Right hindlimb (tissue), 1 donor: ENCODE measurements at regions not wholly inside any gene's neighbourhood (a gene's known extent, or its start where the extent isn't known, plus 50 kb on each side); places are given as distances from the start of the nearest gene placed in this dataset.
"Not testable (repeated sequence)": the region's sequence is repeated elsewhere in the genome, so short reads cannot be mapped to it uniquely, and the experiment has no call there.

Source experiments
- DNase-seq: peaks from one replicate; pipeline ENCODE4 v3.0.0-alpha.2; 2018

GRCh38 chr3:59249004-59249403, 199.2 kb upstream of the CFAP20DC start:
- no peak for DNase-seq

- DNase-seq, result no peak
These were observed 197.6 kb upstream of the CFAP20DC start for GRCh38 chr3:59247402-59247841.

DNA sequence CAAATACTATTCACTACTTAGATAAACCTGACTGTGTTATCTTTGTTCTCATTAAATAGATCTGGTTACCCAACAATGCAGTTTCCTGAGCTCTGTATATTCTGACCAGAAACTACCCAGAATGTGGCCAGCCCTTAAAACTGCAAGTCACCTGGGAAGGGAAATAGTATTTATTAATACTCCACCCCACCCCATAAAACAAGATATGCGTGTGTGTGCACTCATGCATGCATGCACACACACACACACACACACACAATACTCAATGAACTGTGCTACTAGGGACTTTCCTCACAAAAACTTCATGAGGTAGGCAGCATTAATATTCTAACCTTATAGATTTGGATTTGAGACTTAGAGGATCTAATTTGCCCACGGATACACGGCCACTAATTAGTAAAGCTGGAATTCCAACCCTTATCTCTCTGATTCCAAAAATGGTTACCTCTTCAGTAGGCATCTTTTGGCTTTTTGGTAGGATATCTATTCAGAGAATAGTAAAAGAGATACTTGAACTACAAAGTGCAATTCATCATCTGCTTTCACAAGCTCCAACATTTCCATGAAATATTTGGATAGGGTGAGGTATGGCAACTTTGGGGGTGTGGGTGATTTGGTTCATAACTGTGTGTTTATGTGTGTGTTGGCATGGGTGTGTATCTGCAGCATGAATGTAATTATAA, 197.0 kb upstream of the CFAP20DC start:
- no peak for DNase-seq

GRCh38 chr3:59245859-59246501, 196.2 kb upstream of the CFAP20DC start:
- DNase-seq, result no peak

DNA sequence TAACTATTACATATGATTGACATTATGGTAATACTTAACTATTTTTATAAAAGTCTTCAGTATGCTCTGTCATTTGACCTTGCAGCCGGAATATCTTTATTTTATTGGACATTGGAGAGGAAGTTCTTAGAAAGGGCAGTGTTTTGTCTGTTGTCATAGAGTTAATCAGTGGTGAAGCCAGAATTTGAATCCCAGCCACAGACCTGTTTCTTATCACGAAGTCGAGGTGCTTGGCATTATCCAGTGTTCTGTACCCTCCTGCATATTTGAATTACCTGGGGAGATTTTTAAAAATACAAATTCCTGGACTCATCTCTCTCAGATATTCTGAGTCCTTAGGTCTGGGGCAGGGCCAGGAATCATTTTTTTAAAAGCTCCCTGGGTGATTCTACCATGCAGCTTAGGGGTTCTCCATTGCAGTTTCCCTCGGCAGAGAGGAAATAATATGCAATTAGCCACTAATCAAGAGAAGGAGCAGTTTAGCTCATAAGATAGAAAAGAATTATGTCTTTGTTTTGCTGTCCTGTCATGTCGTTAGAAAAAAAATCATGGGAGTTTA, 195.6 kb upstream of the CFAP20DC start:
- no peak for DNase-seq

DNA sequence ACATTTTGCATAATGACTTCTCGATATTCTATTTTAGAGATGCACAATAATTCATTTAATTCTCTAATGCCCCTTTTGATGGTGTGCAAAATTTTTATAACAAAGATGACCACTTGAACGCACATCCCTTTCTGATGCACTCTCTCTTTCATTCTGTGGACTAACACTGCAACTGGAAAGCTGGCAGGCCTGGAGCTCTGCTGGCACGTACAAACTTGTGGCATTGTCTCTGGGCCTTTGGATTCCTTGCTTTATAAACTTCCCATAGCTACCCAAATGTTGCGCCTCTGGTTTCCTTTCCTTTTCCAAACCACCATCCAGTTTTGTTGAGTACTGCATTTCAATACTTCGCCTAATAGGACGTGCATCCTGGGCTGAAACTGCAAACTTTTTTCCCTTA, 194.5 kb upstream of the CFAP20DC start:
- no peak for DNase-seq

GRCh38 chr3:59243476-59243875, 193.7 kb upstream of the CFAP20DC start:
- DNase-seq, result no peak

GRCh38 chr3:59240666-59241255, 190.9 kb upstream of the CFAP20DC start:
- no peak for DNase-seq

GRCh38 chr3:59237121-59237520, 187.3 kb upstream of the CFAP20DC start:
- no peak for DNase-seq

GRCh38 chr3:59235634-59236012, 185.8 kb upstream of the CFAP20DC start:
- DNase-seq, result no peak

- DNase-seq, result no peak
These were observed 185.2 kb upstream of the CFAP20DC start for GRCh38 chr3:59234884-59235633.

GRCh38 chr3:59230379-59230778, 180.6 kb upstream of the CFAP20DC start:
- not testable (repeated sequence) for DNase-seq

DNA sequence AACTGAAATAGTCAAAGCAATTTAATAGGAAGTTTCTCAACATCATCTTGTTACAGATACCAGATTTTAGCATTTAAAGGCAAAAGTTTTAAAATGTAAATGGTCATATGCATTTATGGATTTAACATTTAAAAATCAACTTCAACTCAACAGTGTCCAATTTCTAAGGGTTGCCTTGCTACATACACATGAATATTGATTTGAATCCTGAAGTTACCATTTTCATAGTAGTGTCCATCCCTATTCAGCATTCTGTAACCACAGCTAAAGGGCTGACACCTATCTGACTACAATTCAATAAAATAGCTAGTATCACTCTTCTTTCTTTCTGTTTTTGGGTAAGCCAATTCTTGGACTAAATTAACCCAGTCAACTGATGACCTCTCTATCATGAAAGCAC, 164.0 kb upstream of the CFAP20DC start:
- DNase-seq, result no peak

GRCh38 chr3:59212128-59212779, 162.4 kb upstream of the CFAP20DC start:
- DNase-seq, result peak; percentile 46

GRCh38 chr3:59210260-59210659, 160.4 kb upstream of the CFAP20DC start:
- DNase-seq, result no peak

GRCh38 chr3:59192473-59192872, 142.6 kb upstream of the CFAP20DC start:
- DNase-seq, result no peak

DNA sequence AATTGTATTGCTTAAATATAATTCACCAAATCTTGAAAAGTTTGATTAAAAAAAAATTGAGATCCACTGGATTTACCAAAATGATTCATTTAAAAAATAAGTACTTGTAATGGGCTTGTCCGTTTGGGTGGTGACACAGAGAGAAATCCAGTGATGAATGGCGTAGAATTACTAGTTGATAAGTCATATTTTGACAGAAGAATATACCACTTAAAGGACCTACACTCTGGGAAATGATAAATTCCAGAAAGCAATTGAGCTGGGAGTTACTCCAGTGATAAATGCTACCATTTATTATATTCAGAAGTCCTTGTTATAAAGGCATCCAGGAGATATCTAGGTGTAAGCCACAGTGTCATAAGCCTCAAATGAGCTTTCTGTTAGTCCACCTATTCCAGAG, 141.8 kb upstream of the CFAP20DC start:
- DNase-seq, result no peak

DNA sequence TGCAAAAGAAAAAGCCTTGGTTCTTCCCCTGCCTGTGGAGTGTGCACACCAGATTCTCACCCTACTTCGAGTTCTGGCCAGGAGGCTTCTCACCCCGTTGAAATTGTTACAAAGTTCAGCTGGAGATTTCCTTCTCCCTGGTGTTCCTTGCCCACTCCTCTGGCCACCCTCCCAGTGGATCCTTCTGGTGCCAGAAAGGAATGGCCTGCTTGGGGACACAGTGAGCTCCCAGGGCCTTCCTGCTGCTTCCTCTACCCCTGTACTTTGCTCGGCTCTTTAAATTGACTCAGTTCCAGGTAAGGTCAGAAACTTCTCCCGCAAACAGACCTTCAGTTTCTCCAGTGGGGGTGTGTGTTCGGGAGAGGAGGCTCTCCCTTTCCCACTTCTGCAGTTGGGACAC, 140.1 kb upstream of the CFAP20DC start:
- no peak for DNase-seq

DNA sequence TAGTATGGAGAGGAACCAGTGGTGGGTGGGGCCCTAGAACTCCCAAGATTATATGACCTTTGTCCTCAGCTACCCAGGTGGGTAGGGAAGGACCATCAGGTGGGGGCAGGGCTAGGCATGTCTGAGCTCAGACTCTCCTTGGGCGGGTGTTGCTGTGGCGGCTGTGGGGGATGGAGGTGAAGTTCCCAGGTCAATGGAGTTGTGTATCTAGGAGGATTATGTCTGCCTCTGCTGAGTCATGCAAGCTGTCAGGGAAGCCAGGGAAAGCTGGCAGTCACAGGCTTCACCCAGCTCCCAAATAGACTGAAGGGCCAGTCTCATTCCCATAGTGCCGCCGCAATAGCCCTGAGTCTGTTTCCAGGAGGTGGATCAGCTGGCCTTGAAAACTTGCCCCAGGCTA, 139.7 kb upstream of the CFAP20DC start:
- no peak for DNase-seq

- DNase-seq, result no peak
These were observed 136.9 kb upstream of the CFAP20DC start for GRCh38 chr3:59186725-59187124.

DNA sequence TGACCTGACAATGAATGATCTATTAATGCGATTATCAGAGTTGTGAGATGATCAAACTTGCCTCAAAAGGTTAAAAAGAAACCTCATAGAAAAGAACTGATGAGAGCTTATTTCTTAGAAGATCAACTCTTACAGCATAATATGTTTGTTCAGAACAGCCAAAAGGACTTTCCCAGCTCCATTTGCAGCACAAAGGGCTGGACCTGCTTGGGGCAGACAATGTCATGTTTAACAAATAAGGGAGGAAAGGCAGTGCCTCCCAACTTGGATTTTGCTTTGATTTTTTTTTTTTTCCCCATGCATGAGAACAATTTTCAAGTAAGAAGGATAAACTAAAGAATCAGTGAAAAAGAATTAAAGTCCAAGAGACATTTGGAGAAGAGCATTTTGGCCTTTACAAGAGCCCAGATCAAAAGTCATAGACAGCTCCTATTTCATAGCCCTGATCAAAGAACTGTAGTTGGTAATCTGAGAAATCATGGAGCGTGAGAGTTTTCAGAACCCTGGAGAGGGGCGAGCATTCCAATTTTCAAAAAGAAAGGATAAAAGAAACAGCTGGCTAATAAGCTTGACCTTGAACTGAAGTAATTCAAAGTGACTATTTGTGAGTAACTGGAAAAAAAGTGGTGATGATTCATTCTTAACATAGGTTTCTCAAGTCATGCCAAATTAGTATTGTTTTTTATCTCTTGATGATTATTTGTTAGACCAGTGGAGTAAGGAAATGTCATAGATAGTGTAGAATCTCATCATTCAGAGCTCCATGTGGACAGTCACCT, 136.0 kb upstream of the CFAP20DC start:
- DNase-seq, result peak; percentile 23

- DNase-seq, result no peak
These were observed 130.2 kb upstream of the CFAP20DC start for GRCh38 chr3:59180006-59180405.
